ENCODE measurements at regions not wholly inside any gene's neighbourhood (a gene's known extent, or its start where the extent isn't known, plus 50 kb on each side); places are given as distances from the start of the nearest gene placed in this dataset.

- Histone ChIP-seq H3K4me1 (no peaks in the 10 kb centered on the region), H3K9me3 (peaks cover 0 to under 1% (median under 1%) of the 10 kb centered on the region in 4 donors), H3K27ac (replicated peaks in 1 of 4) (no peak overlapping the region), H3K4me3 (no peak overlapping the region), H3K36me3 (no peaks in the 10 kb centered on the region), H3K27me3 (no peaks in the 10 kb centered on the region)
- intact Hi-C loops (cut with DNase I) = no loop called here
- no peak for DNase-seq (ENCODE audit: extremely low spot score)
- WGBS = 92% methylated on average over 2 of the region's 2 CpGs
- TF ChIP-seq POLR2A (IDR thresholded peaks at IDR 0.05; ENCODE audit: low read depth) (no peak), EP300 (IDR thresholded peaks at IDR 0.05) (no peak), POLR2AphosphoS5 (IDR thresholded peaks at IDR 0.05) (no peak), CTCF (IDR thresholded peaks at IDR 0.05) (no peak)
Measured at GRCh38 chr2:198852248-198852647, 605.5 kb downstream of the SATB2 start.

- Histone ChIP-seq H3K4me1 (no peaks in the 10 kb centered on the region), H3K27me3 (no peaks in the 10 kb centered on the region), H3K9me3 (no peaks in the 10 kb centered on the region), H3K4me3 (no peak overlapping the region), H3K27ac (replicated peaks in 1 of 4) (no peak overlapping the region), H3K36me3 (no peaks in the 10 kb centered on the region)
- TF ChIP-seq POLR2A (IDR thresholded peaks at IDR 0.05; ENCODE audit: low read depth) (no peak), CTCF (IDR thresholded peaks at IDR 0.05) (no peak), POLR2AphosphoS5 (IDR thresholded peaks at IDR 0.05) (no peak), EP300 (IDR thresholded peaks at IDR 0.05) (no peak)
- no peak for DNase-seq (ENCODE audit: extremely low spot score)
- intact Hi-C loops (cut with DNase I) = no loop called here
Measured at GRCh38 chr2:198825534-198825933, 632.2 kb downstream of the SATB2 start.

- no peaks in the 10 kb centered on the region for H3K36me3 ChIP-seq
- H3K27ac ChIP-seq (replicated peaks in 1 of 4) = no peak overlapping the region
- intact Hi-C loops (cut with DNase I) = no loop called here
- H3K9me3 ChIP-seq = no peaks in the 10 kb centered on the region
- H3K4me1 ChIP-seq = no peaks in the 10 kb centered on the region
- TF ChIP-seq EP300 (IDR thresholded peaks at IDR 0.05) (no peak), CTCF (IDR thresholded peaks at IDR 0.05) (no peak), POLR2AphosphoS5 (IDR thresholded peaks at IDR 0.05) (no peak), POLR2A (IDR thresholded peaks at IDR 0.05; ENCODE audit: low read depth) (no peak)
- DNase-seq (ENCODE audit: extremely low spot score) = no peak
- WGBS = 68% methylated on average over 1 of the region's 1 CpG
- H3K27me3 ChIP-seq = no peaks in the 10 kb centered on the region
- no peak overlapping the region for H3K4me3 ChIP-seq
Measured at GRCh38 chr2:198817536-198817935, 640.2 kb downstream of the SATB2 start.

- WGBS = 88% methylated on average over 4 of the region's 4 CpGs
- Histone ChIP-seq H3K27me3 (no peaks in the 10 kb centered on the region), H3K27ac (replicated peaks in 1 of 4) (no peak overlapping the region), H3K4me3 (no peak overlapping the region), H3K9me3 (no peaks in the 10 kb centered on the region), H3K36me3 (no peaks in the 10 kb centered on the region), H3K4me1 (no peaks in the 10 kb centered on the region)
- DNase-seq (ENCODE audit: extremely low spot score) = no peak
- TF ChIP-seq POLR2A (IDR thresholded peaks at IDR 0.05; ENCODE audit: low read depth) (no peak), POLR2AphosphoS5 (IDR thresholded peaks at IDR 0.05) (no peak), CTCF (IDR thresholded peaks at IDR 0.05) (no peak), EP300 (IDR thresholded peaks at IDR 0.05) (no peak)
- intact Hi-C loops (cut with DNase I) = no loop called here
Measured at GRCh38 chr2:198815626-198816025, 642.1 kb downstream of the SATB2 start.

- WGBS = 76% methylated on average over 3 of the region's 3 CpGs
- no peak for TF ChIP-seq POLR2A (IDR thresholded peaks at IDR 0.05; ENCODE audit: low read depth)
- no peak for TF ChIP-seq POLR2AphosphoS5 (IDR thresholded peaks at IDR 0.05)
- TF ChIP-seq CTCF (IDR thresholded peaks at IDR 0.05) = no peak
- no peak for TF ChIP-seq EP300 (IDR thresholded peaks at IDR 0.05)
- Histone ChIP-seq H3K36me3 (no peaks in the 10 kb centered on the region), H3K4me1 (no peaks in the 10 kb centered on the region), H3K27ac (replicated peaks in 1 of 4) (no peak overlapping the region), H3K9me3 (no peaks in the 10 kb centered on the region), H3K27me3 (no peaks in the 10 kb centered on the region), H3K4me3 (no peak overlapping the region)
- DNase-seq (ENCODE audit: extremely low spot score) = no peak
- intact Hi-C loops (cut with DNase I) = no loop called here
Measured at GRCh38 chr2:198811198-198811597, 646.5 kb downstream of the SATB2 start.

Data from esophagus muscularis mucosa (tissue), 4 donors.